HG03039 (cell line): ENCODE measurements at regions not wholly inside any gene's neighbourhood (a gene's known extent, or its start where the extent isn't known, plus 50 kb on each side); places are given as distances from the start of the nearest gene placed in this dataset.
"Not testable (repeated sequence)": the region's sequence is repeated elsewhere in the genome, so short reads cannot be mapped to it uniquely, and the experiment has no call there.

Experiments
- ATAC-seq: cut with Tn5 transposase; IDR thresholded peaks from one replicate; pipeline ENCODE4 v1.9.1; 2021; ENCODE audit warnings: mild to moderate bottlenecking, moderate library complexity; ENCODE audit not compliant: unreplicated experiment

DNA sequence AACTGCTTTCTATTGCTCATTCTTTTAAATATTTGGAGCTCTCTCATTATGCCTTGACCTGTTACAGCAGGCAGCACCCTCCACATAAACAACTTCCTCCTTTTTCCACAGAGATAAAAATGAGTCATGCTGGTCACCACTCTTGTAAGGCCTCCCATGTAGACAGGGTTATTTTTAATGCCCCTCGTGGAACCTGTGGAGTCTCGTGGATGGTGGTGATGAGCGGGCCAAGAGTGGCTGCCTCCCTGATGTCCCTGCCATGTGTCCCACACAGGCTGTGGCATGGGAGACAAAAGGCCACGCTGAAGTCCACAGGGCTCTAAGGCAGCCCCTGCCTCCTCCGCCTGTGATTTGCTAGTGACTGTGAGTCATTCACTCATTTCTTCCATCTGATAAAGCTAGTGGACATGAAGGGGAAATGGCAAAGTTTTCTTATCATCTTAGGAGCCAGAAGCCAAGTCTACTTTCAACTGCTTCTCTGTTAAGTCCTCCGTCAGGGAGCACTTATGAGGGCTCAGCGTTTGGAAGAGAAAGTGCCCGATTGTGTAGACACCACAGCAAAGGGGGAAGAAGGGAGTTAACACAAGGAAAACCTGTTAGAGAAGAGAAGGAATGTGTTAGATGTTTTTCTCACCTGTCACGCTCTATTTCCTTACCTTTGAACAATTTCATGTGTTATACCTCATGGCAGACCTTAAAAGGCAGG lies 121.6 kb upstream of the FAT1 start:
- ATAC-seq: no peak

- ATAC-seq: no peak
Measured at GRCh38 chr4:186846426-186846825, 122.8 kb upstream of the FAT1 start.

DNA sequence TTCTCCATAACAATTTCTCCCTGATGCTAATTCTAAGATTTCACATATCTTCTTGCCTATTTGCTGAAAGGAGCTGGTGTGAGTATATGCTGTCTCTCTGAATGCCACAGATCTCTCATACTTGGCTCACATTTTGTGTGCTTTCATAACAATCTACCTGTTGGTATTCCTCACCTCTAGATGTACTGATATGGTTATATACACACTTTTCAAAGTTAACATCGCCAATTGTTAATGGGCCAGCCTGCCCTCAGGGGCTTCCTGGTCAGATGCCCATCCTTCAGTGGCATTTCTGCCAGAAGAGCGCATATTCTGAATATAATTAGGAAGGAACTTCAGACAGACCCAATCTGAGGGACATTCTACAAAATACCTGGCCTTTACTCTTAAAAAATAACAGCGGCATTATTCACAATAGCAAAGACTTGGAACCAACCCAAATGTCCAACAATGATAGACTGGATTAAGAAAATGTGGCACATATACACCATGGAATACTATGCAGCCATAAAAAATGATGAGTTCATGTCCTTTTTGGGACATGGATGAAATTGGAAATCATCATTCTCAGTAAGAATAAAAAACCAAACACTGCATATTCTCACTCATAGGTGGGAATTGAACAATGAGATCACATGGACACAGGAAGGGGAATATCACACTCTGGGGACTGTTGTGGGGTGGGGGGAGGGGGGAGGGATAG lies 123.9 kb upstream of the FAT1 start:
- not testable (repeated sequence) for ATAC-seq

DNA sequence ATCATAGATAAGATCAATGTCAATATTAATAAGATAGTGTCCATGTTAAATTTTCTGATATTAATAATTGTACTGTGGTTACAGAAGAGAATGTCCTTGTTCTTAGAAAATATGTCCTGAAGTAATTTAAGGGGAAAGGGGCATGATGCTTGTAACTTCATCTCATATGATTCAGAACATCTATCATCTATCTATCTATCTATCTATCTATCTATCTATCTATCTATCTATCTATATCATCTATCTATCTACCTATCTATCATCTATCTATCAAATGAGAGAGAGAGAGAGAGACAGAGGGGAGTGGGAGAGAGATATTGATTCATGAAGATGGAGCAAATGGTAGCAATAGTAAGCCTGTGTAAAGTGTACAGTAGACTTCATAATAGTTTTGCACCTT lies 124.8 kb upstream of the FAT1 start:
- no peak for ATAC-seq

DNA sequence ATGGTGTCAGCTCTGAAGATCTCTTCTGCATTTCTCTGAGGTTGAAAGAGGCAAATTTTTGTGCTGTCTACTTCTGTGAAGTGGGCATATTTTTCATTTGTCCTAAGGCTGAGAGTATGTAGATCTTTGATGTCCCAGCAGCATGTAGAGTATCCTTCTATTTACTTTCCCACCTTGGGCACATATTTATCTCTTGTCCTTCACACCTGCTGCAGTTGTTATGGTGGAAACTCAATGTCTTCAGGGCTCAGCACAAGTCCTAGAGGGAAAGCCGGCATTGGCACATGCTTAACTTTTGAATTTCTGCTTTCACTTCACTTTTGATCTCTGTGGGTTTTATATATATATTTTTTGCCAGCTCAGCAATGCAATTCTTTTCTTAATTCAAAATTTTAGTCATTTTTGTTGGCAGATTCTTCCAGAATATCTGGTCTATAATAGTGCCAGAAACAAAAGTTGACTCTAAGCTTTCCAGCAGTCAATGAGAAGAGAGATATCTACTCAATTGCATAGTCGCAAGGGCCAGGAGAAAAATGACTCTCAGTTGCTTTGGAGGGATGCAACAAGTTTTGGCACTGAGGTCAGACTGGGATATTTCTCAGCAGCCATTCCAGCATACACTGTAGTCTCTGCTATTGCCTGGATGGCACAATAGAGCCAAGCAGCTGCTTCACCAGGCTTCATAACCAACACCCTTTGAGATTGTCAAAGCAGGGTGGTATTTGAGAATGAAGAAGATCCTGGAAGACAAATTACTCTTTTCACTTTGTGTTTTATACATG lies 127.8 kb upstream of the FAT1 start:
- no peak for ATAC-seq

DNA sequence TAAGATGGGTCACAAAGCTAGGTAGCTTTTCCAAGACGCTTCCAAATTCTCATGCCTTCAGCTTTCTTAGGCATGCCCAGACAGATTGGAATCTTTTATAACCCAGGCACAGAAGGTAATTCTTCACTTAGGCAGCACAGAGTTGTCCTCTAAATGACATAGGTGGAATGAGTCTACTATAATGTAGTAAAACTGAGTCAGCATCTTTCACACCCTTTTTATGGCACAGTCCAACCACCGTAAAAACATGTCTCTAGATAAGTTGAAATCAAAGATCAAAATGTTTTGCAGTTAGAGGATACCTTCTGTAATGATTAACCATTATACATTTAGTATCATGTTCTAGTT lies 128.4 kb upstream of the FAT1 start:
- no peak for ATAC-seq

DNA sequence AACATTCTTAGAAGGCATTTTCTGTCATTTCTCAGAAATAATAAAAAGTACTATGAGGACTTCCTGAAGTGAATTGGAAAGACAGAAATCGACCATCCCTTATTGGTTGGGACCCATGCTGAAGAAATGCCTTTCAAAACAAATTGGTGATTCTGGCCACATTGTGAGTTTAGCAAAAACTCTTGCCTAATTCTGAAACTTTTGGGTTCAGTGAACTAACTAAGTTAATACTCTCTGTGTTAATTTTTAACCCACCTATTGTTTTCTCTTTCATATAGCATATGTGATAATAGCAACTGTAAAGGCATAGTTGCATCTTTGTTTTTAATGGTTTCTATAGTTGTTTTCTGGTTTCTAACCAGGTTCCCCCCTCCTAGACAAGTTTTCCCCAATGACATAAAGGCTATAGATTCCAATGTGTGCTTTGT lies 129.3 kb upstream of the FAT1 start:
- ATAC-seq: no peak

DNA sequence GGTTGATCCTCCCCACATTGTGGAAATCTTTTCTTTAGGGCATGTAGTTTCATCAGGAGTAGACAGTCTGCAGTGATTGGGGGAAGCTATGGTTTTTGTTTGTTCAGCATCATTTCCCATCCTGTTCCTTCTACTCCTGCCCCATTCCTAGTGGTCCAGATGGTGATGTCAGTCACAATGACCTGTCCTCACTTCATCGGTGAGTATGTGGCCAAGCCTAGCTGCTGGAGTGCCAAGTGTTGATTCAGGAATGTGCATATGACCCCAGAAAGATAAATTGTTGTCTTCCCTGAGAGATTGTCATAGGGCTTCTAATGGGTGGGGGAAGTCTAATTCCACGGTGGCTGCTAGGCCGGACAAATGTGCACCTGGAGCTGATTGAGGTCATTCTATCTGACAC lies 130.6 kb upstream of the FAT1 start:
- no peak for ATAC-seq

DNA sequence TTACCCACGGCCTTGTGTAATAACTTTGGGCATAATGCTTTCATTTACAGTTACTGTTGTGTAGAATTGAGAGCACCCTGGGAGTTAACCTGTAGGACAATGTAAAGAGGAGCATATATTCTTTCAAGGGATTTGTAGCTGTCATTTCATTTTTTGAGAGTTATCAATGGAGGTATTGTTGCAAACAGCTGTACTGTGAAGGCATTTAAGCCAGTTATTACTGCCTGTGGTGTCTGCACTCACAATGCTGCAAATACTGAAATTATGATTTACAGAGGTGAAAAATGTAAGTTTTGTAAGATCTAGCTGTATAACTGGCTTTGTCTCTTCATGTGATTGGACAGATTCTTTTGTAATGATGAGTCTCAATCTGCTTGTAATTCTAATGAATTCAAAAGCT lies 131.5 kb upstream of the FAT1 start:
- no peak for ATAC-seq

- no peak for ATAC-seq
Measured at GRCh38 chr4:186857793-186858192, 134.1 kb upstream of the FAT1 start.

DNA sequence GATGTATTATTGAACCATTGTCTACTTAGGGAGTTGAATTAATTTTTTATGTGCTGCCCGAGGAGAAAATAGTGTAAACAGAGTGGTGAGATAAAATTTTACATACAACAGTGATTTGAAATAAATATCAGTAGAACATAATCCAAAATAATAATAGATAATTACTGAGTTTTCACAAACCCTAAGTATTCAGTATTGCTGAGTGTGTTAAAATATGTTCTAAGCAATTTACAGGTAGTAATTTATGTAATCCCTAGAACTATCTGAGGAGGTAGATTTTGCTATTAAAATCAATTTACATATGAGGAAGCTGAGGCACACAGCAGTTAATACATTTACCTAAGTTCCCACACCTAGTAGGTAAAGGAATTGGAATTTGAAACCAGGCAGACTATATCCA lies 134.7 kb upstream of the FAT1 start:
- ATAC-seq: no peak

- ATAC-seq: no peak
Measured at GRCh38 chr4:186859420-186859819, 135.8 kb upstream of the FAT1 start.

DNA sequence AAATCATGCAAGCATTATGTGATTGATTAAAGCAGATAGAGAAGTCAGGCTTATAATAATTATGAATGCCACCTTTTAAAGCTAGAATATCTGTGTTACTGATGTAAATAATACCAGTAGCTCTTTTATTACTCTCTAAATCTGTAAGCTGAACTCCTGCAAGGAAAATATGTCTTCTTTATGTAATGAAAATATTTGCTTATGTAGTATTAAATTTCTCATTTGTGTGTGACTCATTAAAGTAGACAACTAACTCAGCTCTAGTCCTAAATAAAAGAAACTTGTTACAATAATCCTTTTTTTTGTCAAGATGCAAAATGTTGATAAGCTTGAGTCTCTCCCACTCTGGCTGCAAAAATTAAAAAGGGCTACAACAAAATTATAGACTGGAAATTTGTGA lies 137.7 kb upstream of the FAT1 start:
- ATAC-seq: no peak

DNA sequence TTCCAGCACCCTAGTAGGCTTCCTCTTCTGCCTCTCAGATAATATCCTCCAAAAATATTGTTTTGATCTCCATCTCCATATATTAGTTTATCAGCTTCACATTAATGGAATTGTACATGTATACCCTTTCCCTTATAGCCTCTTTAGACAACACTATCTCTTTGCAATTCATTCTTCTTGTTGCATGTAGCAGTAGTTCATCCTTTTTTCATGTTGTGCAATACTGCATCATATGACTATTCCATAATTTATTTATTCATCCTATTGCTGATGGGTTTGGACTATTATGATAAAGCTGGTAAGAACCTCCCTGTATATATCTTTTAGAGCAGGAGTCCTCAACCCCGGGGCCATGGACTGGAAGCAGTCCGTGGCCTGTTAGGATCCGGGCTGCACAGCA lies 148.2 kb upstream of the FAT1 start:
- ATAC-seq: no peak

DNA sequence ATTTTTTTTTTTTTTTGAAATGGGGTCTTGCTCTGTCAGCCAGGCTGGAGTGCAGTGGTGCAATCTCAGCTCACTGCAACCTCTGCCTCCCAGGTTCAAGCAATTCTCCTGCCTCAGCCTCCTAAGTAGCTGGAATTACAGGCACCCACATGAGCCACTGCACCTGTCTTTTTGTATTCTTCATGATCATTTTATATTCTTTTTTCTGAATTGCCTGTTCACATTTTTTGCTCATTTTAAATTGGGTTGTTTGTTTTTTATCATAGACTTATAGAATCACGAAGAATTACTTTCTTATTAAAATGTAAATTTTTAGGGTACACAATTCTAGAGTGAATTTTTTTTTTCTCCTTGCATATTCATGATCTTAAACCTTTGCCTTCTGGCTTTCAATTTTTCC lies 149.4 kb upstream of the FAT1 start:
- ATAC-seq: not testable (repeated sequence)

DNA sequence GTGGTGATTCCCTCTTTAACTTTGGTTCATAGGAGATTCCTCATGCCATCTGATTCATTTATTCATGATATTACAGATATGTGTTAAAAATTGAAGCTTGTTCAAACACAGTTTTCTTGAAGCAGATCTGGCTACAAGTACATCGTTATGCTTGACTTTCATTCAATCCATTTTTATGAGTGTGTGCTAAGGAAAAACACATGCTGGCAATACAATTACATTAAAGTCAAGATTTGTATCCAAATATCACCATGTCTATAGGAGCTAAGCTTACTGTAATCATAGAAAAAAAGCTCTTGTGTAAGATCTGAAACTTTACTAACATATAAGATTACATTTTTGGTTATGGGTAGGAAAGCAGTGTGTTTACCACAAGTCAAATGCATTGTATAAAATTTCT lies 151.8 kb upstream of the FAT1 start:
- no peak for ATAC-seq

- no peak for ATAC-seq
Measured at GRCh38 chr4:186876961-186877626, 153.4 kb upstream of the FAT1 start.

GRCh38 chr4:186878203-186878776 lies 154.6 kb upstream of the FAT1 start:
- ATAC-seq: no peak

- no peak for ATAC-seq
Measured at GRCh38 chr4:186881521-186882220, 158.0 kb upstream of the FAT1 start.

DNA sequence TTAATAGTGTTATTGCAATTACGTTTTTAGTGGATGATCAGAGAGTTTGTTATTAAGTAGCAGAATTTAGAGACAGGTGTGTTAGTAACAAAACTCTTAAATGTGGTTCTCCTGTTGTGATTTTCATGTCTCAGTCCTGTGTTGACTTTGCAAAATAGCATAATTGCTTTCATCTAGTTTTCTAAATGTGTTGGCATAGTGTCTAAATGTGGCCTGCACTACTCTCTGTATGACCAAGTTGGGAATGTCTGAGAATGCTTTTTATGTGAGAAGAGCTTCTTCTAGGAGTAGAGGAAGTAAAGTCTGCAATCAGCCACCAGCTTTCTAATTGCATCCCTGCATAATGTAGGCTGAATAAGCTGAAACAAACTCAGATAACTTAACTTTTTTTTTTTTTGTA lies 158.6 kb upstream of the FAT1 start:
- ATAC-seq: no peak

DNA sequence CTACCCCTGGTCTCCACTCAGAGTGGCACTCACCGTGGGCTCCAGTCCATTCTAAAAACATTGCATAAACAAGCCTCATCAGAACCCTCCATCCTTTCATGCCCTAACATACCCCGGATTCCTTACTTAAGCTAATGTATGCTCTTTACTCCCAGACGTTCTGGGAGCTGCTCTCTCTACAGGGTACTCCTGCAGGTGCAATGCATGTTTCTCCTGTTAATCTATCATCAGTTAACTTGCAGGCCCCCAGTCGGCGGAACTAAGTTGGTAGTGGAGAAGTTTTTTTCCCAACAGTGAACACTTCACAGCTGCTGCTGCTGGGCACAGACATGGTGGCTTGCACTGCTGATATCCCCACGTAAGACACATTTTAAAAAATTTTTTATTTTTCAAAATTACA lies 161.6 kb upstream of the FAT1 start:
- ATAC-seq: no peak
